Upper lobe of right lung (tissue), 1 donor: ENCODE measurements at regions not wholly inside any gene's neighbourhood (a gene's known extent, or its start where the extent isn't known, plus 50 kb on each side); places are given as distances from the start of the nearest gene placed in this dataset.
A peak's percentile ranks its signal among the peaks of the same experiment; 100 is the strongest.
"Not testable (repeated sequence)": the region's sequence is repeated elsewhere in the genome, so short reads cannot be mapped to it uniquely, and the experiment has no call there.

Experiments
- ATAC-seq: fragments of 200-7000 bp; cut with Tn5 transposase; one replicate; pipeline ENCODE4 v1.9.1; 2020; ENCODE audit warnings: mild to moderate bottlenecking, moderate library complexity
- DNase-seq: peaks from one replicate; pipeline ENCODE4 v3.0.0-alpha.2; 2020
- H3K27ac ChIP-seq: fragments of 200-600 bp; one replicate; pipeline ENCODE4 v1.8.0; 2022
- H3K27me3 ChIP-seq: fragments of 200-600 bp; one replicate; pipeline ENCODE4 v1.8.0; 2022; ENCODE audit warnings: mild to moderate bottlenecking
- H3K36me3 ChIP-seq: fragments of 200-600 bp; one replicate; pipeline ENCODE4 v1.8.0; 2022
- H3K4me1 ChIP-seq: fragments of 200-600 bp; one replicate; pipeline ENCODE4 v1.8.0; 2022
- H3K4me3 ChIP-seq: fragments of 200-600 bp; one replicate; pipeline ENCODE4 v1.8.0; 2022; ENCODE audit warnings: mild to moderate bottlenecking
- H3K9me3 ChIP-seq: fragments of 200-600 bp; one replicate; pipeline ENCODE4 v1.8.0; 2022
- CTCF ChIP-seq: fragments of 200-600 bp; IDR thresholded peaks from one replicate; pipeline ENCODE4 v1.8.0; 2022; ENCODE audit warnings: antibody characterized with exemption
- intact Hi-C: fragments of 100-400 bp; cut with DNase I; formaldehyde crosslinking; loops from one replicate; pipeline ENCODE4 v1.11.0; 2022
- donor health status: DM: no; HTN: yes; CAD: no; lungs with severe emphysema.

GRCh38 chr5:130520211-130520610 is 615.9 kb downstream of the CHSY3 start:
- ATAC-seq = no peak
- Histone ChIP-seq H3K27ac (no peak overlapping the region), H3K4me1 (no peaks in the 10 kb centered on the region), H3K36me3 (no peaks in the 10 kb centered on the region), H3K9me3 (no peaks in the 10 kb centered on the region), H3K4me3 (no peak overlapping the region), H3K27me3 (no peaks in the 10 kb centered on the region)
- no peak for DNase-seq
- intact Hi-C loops = no loop called here
- no peak for TF ChIP-seq CTCF

GRCh38 chr5:130514984-130515690 is 610.9 kb downstream of the CHSY3 start:
- intact Hi-C loops = no loop called here
- no peaks in the 10 kb centered on the region for H3K9me3 ChIP-seq
- no peak for ATAC-seq
- no peaks in the 10 kb centered on the region for H3K27me3 ChIP-seq
- no peaks in the 10 kb centered on the region for H3K36me3 ChIP-seq
- DNase-seq = no peak
- no peaks in the 10 kb centered on the region for H3K4me1 ChIP-seq
- no peak overlapping the region for H3K4me3 ChIP-seq
- no peak for TF ChIP-seq CTCF
- H3K27ac ChIP-seq = no peak overlapping the region

- intact Hi-C loops = no loop called here
- ATAC-seq (peak; percentile 46), DNase-seq (no peak)
- Histone ChIP-seq H3K4me1 (no peaks in the 10 kb centered on the region), H3K9me3 (no peaks in the 10 kb centered on the region), H3K27ac (no peak overlapping the region), H3K36me3 (no peaks in the 10 kb centered on the region), H3K27me3 (no peaks in the 10 kb centered on the region), H3K4me3 (no peak overlapping the region)
- TF ChIP-seq CTCF = no peak
Observed at GRCh38 chr5:130502702-130503101, 598.4 kb downstream of the CHSY3 start.

GRCh38 chr5:130501151-130501865 is 597.0 kb downstream of the CHSY3 start:
- no peak for ATAC-seq
- no peak for DNase-seq
- Histone ChIP-seq H3K27me3 (no peaks in the 10 kb centered on the region), H3K4me3 (no peak overlapping the region), H3K36me3 (no peaks in the 10 kb centered on the region), H3K4me1 (no peaks in the 10 kb centered on the region), H3K9me3 (no peaks in the 10 kb centered on the region), H3K27ac (no peak overlapping the region)
- TF ChIP-seq CTCF = no peak
- intact Hi-C loops = no loop called here

GRCh38 chr5:130500495-130500894 is 596.2 kb downstream of the CHSY3 start:
- H3K4me3 ChIP-seq, ATAC-seq, H3K36me3 ChIP-seq, H3K9me3 ChIP-seq, H3K27ac ChIP-seq, H3K27me3 ChIP-seq, intact Hi-C loops, DNase-seq, H3K4me1 ChIP-seq: not testable (repeated sequence)

- Histone ChIP-seq H3K27ac (no peak overlapping the region), H3K4me1 (no peaks in the 10 kb centered on the region), H3K36me3 (no peaks in the 10 kb centered on the region), H3K27me3 (no peaks in the 10 kb centered on the region), H3K9me3 (no peaks in the 10 kb centered on the region), H3K4me3 (no peak overlapping the region)
- intact Hi-C loops = no loop called here
- TF ChIP-seq CTCF = no peak
- DNase-seq (no peak), ATAC-seq (no peak)
Observed at GRCh38 chr5:130496215-130496614, 592.0 kb downstream of the CHSY3 start.
